ENCODE measurements at regions not wholly inside any gene's neighbourhood (a gene's known extent, or its start where the extent isn't known, plus 50 kb on each side); places are given as distances from the start of the nearest gene placed in this dataset.

DNA sequence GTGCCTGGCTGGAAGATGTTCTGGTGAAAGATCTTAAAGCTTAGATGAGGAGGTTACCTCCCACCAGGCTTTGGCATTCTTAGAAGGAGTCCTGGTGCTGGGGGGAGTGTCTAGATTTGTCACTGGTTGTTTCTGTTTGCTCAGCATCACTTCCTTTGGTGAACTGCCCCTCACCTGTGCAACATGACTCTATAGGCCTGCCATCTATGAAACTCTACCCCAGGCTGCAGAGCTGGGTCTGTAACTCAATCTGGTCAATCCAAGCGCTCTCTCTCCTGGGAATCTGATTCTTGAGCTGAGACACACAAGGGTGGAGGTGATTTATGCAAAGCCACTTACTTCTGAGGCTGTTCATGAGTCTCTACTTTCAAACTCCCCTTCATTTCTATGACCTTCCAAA lies 399.4 kb downstream of the NPIPA7 start:
- H3K4me1 ChIP-seq (ENCODE audit: control insufficient read depth in 1 of 2, extremely low read depth in 1 of 2, insufficient read depth in 2 of 2, low read length in 2 of 2), result no peaks in the 10 kb centered on the region
- no CpG with 5 or more reads among the region's 1 CpG for WGBS (ENCODE audit: insufficient coverage)
- no peak overlapping the region for H3K4me3 Mint-ChIP-seq
- H3K36me3 ChIP-seq (ENCODE audit: control insufficient read depth in 2 of 2, extremely low read depth in 1 of 2, insufficient read depth in 1 of 2, low read length in 1 of 2), result no peaks in the 10 kb centered on the region
- no peaks in the 10 kb centered on the region for H3K4me1 Mint-ChIP-seq
- H3K36me3 Mint-ChIP-seq, result no peaks in the 10 kb centered on the region
- H3K27ac ChIP-seq (ENCODE audit: low read length), result no peak overlapping the region
- H3K9me3 ChIP-seq, result no peaks in the 10 kb centered on the region
- H3K4me3 ChIP-seq (ENCODE audit: control insufficient read depth in 1 of 2, extremely low read depth in 1 of 2, low read length in 1 of 2), result no peak overlapping the region
- H3K9me3 Mint-ChIP-seq, result no peaks in the 10 kb centered on the region
- DNase-seq, result no peak
- ATAC-seq (replicated peaks in 1 of 4), result no peak
- H3K27ac Mint-ChIP-seq, result no peak overlapping the region
- peaks cover 16 to 34% of the 10 kb centered on the region in 2 donors for H3K27me3 Mint-ChIP-seq
- POLR2A ChIA-PET, result no interaction called here
- H3K27me3 ChIP-seq (replicated peaks in 1 of 2; ENCODE audit: control insufficient read depth in 2 of 2, extremely low read depth in 1 of 2, insufficient read depth in 2 of 2, low read length in 1 of 2), result peaks cover 0 to 9% of the 10 kb centered on the region in 2 experiments
- CTCF ChIA-PET, result no interaction called here

DNA sequence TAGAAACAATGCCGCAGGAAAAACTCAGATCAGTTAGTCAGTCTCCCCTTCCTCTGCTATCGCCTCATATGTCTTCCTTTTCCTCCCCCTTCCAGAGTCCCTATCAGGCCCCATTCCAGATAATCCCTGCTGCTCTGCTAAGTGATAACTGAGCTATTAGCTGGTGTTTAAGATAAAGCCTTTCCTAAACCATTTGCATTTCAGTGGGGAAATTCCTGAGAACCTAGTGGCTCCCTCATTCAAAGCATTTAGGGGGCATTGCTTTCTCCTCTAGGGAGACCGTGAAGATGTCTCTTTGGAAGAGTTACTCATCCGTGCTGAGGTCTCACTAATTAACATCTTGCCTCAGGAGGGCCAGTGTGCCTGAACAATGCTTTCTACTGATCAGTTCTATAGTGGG lies 401.6 kb downstream of the NPIPA7 start:
- Histone ChIP-seq H3K9me3 (no peaks in the 10 kb centered on the region), H3K27ac (ENCODE audit: low read length) (no peak overlapping the region), H3K27me3 (replicated peaks in 1 of 2; ENCODE audit: control insufficient read depth in 2 of 2, extremely low read depth in 1 of 2, insufficient read depth in 2 of 2, low read length in 1 of 2) (no peaks in the 10 kb centered on the region), H3K36me3 (ENCODE audit: control insufficient read depth in 2 of 2, extremely low read depth in 1 of 2, insufficient read depth in 1 of 2, low read length in 1 of 2) (no peaks in the 10 kb centered on the region), H3K4me1 (ENCODE audit: control insufficient read depth in 1 of 2, extremely low read depth in 1 of 2, insufficient read depth in 2 of 2, low read length in 2 of 2) (no peaks in the 10 kb centered on the region), H3K4me3 (ENCODE audit: control insufficient read depth in 1 of 2, extremely low read depth in 1 of 2, low read length in 1 of 2) (no peak overlapping the region)
- Mint-ChIP-seq H3K4me3 (no peak overlapping the region), H3K4me1 (no peaks in the 10 kb centered on the region), H3K27ac (no peak overlapping the region), H3K27me3 (peaks cover 9 to 30% of the 10 kb centered on the region in 2 donors), H3K9me3 (no peaks in the 10 kb centered on the region), H3K36me3 (no peaks in the 10 kb centered on the region)
- 33% methylated on average over 1 of the region's 4 CpGs for WGBS (ENCODE audit: insufficient coverage)
- ChIA-PET POLR2A (no interaction called here), CTCF (no interaction called here)
- no peak for ATAC-seq (replicated peaks in 1 of 4)
- no peak for DNase-seq

DNA sequence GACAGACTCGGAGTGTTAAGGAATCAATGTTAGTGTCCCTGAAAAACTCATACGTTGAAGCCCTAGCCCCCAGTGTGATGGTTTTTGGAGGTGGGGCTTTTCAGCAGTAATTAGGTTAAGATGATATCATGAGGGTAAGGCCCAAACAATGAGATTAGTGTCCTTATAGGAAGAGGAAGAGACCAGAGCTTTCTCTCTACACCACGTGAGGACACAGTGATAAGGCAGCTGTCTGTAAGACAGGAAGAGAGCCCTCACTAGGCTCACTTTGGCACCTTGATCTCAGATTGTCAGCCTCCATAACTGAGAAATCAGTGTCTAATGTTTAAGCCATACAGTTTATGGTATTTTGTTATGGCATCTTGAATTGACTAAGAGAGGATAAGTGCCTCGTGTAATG lies 403.2 kb downstream of the NPIPA7 start:
- Histone ChIP-seq H3K36me3 (ENCODE audit: control insufficient read depth in 2 of 2, extremely low read depth in 1 of 2, insufficient read depth in 1 of 2, low read length in 1 of 2) (no peaks in the 10 kb centered on the region), H3K9me3 (no peaks in the 10 kb centered on the region), H3K27ac (ENCODE audit: low read length) (no peak overlapping the region), H3K4me1 (ENCODE audit: control insufficient read depth in 1 of 2, extremely low read depth in 1 of 2, insufficient read depth in 2 of 2, low read length in 2 of 2) (no peaks in the 10 kb centered on the region), H3K27me3 (replicated peaks in 1 of 2; ENCODE audit: control insufficient read depth in 2 of 2, extremely low read depth in 1 of 2, insufficient read depth in 2 of 2, low read length in 1 of 2) (no peaks in the 10 kb centered on the region), H3K4me3 (ENCODE audit: control insufficient read depth in 1 of 2, extremely low read depth in 1 of 2, low read length in 1 of 2) (no peak overlapping the region)
- ChIA-PET CTCF (no interaction called here), POLR2A (no interaction called here)
- H3K4me1 Mint-ChIP-seq, result no peaks in the 10 kb centered on the region
- no peak overlapping the region for H3K4me3 Mint-ChIP-seq
- H3K27ac Mint-ChIP-seq, result no peak overlapping the region
- DNase-seq (no peak), ATAC-seq (replicated peaks in 1 of 4) (no peak)
- H3K9me3 Mint-ChIP-seq, result no peaks in the 10 kb centered on the region
- H3K27me3 Mint-ChIP-seq, result peaks cover 3 to 20% of the 10 kb centered on the region in 2 donors
- H3K36me3 Mint-ChIP-seq, result no peaks in the 10 kb centered on the region
- WGBS (ENCODE audit: insufficient coverage), result 81% methylated on average over 3 of the region's 4 CpGs

DNA sequence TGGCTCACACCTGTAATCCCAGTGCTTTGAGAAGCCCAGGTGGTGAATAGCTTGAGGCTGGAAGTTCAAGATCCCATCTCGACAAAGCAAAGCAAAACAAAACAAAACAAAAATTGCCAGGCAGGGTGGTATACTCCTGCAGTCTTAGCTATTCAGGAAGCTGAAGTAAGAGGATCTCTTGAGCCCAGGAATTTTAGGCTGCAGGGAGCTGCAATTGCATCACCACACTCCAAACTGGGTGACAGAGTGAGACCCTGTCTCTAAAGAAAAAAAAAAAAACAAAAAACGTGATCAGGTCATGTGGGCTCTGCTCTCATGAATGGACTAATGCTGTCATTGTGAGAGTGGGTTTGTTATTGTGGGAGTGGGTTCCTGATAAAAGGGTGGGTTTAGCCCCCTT lies 409.1 kb downstream of the NPIPA7 start:
- Mint-ChIP-seq H3K4me1 (no peaks in the 10 kb centered on the region), H3K4me3 (no peak overlapping the region), H3K27ac (no peak overlapping the region), H3K36me3 (no peaks in the 10 kb centered on the region), H3K9me3 (peaks cover 0 to 9% (median 7%) of the 10 kb centered on the region in 3 donors), H3K27me3 (peaks cover 3 to 7% of the 10 kb centered on the region in 2 donors)
- H3K4me3 ChIP-seq (ENCODE audit: control insufficient read depth in 1 of 2, extremely low read depth in 1 of 2, low read length in 1 of 2), result no peak overlapping the region
- H3K36me3 ChIP-seq (ENCODE audit: control insufficient read depth in 2 of 2, extremely low read depth in 1 of 2, insufficient read depth in 1 of 2, low read length in 1 of 2), result no peaks in the 10 kb centered on the region
- peaks cover 6% of the 10 kb centered on the region for H3K9me3 ChIP-seq
- ChIA-PET POLR2A (no interaction called here), CTCF (no interaction called here)
- H3K27me3 ChIP-seq (replicated peaks in 1 of 2; ENCODE audit: control insufficient read depth in 2 of 2, extremely low read depth in 1 of 2, insufficient read depth in 2 of 2, low read length in 1 of 2), result no peaks in the 10 kb centered on the region
- no peak for ATAC-seq (replicated peaks in 1 of 4)
- no peaks in the 10 kb centered on the region for H3K4me1 ChIP-seq (ENCODE audit: control insufficient read depth in 1 of 2, extremely low read depth in 1 of 2, insufficient read depth in 2 of 2, low read length in 2 of 2)
- no peak for DNase-seq
- WGBS (ENCODE audit: insufficient coverage), result 60% methylated on average over 1 of the region's 2 CpGs
- no peak overlapping the region for H3K27ac ChIP-seq (ENCODE audit: low read length)

DNA sequence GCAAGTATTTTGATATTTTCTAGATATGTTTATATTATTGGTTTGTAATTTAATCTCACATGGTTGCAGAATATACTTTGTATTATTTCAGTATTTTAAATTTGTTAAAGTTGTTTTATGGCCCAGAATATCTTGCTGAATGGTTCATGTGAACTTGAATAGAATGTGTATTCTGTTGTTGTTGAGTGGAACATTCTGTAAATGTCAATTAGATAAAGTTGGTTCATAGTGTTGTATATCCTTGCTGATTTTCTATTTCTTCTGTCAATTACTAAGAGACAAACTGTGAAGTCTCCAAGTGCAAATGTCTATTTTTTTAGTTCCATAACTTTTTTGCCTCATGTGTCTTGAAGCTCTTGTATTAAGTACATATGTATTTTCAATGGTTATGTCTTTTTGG lies 411.7 kb downstream of the NPIPA7 start:
- H3K9me3 Mint-ChIP-seq, result peaks cover 0 to 9% (median 7%) of the 10 kb centered on the region in 3 donors
- ATAC-seq (replicated peaks in 1 of 4), result no peak

DNA sequence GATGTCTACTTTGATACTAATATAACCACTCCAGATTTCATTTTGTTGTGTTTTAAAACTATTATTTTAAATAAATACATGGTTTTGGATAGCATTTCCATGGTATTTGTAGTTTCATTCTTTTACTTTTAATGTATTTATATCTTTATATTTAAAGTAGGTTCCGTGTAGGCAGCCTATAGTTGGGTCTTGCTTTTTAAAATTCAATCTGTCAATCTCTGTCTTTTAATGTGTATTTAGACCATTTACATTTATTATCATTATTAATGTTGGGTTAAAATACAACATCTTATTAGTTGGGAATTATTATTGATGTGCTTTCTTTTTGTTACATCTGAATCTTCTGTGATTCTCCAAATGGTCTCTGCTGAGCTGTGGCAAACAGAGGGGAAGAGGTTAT lies 412.1 kb downstream of the NPIPA7 start:
- Mint-ChIP-seq H3K4me3 (no peak overlapping the region), H3K27me3 (peaks cover 11 to 18% of the 10 kb centered on the region in 2 donors), H3K36me3 (no peaks in the 10 kb centered on the region), H3K27ac (no peak overlapping the region), H3K4me1 (no peaks in the 10 kb centered on the region), H3K9me3 (peaks cover 0 to 9% (median 7%) of the 10 kb centered on the region in 3 donors)
- DNase-seq (no peak), ATAC-seq (replicated peaks in 1 of 4) (no peak)
- no peak overlapping the region for H3K4me3 ChIP-seq (ENCODE audit: control insufficient read depth in 1 of 2, extremely low read depth in 1 of 2, low read length in 1 of 2)
- no peaks in the 10 kb centered on the region for H3K4me1 ChIP-seq (ENCODE audit: control insufficient read depth in 1 of 2, extremely low read depth in 1 of 2, insufficient read depth in 2 of 2, low read length in 2 of 2)
- H3K27ac ChIP-seq (ENCODE audit: low read length), result no peak overlapping the region
- H3K9me3 ChIP-seq, result peaks cover 6% of the 10 kb centered on the region
- H3K27me3 ChIP-seq (replicated peaks in 1 of 2; ENCODE audit: control insufficient read depth in 2 of 2, extremely low read depth in 1 of 2, insufficient read depth in 2 of 2, low read length in 1 of 2), result no peaks in the 10 kb centered on the region
- H3K36me3 ChIP-seq (ENCODE audit: control insufficient read depth in 2 of 2, extremely low read depth in 1 of 2, insufficient read depth in 1 of 2, low read length in 1 of 2), result no peaks in the 10 kb centered on the region
- ChIA-PET CTCF (no interaction called here), POLR2A (no interaction called here)
- WGBS (ENCODE audit: insufficient coverage), result no CpG with 5 or more reads among the region's 1 CpG

More for the DNA sequence above, 411.7 kb downstream of the NPIPA7 start:
- ChIA-PET POLR2A (no interaction called here), CTCF (no interaction called here)
- Histone ChIP-seq H3K27ac (ENCODE audit: low read length) (no peak overlapping the region), H3K36me3 (ENCODE audit: control insufficient read depth in 2 of 2, extremely low read depth in 1 of 2, insufficient read depth in 1 of 2, low read length in 1 of 2) (no peaks in the 10 kb centered on the region), H3K4me3 (ENCODE audit: control insufficient read depth in 1 of 2, extremely low read depth in 1 of 2, low read length in 1 of 2) (no peak overlapping the region), H3K9me3 (peaks cover 6% of the 10 kb centered on the region), H3K4me1 (ENCODE audit: control insufficient read depth in 1 of 2, extremely low read depth in 1 of 2, insufficient read depth in 2 of 2, low read length in 2 of 2) (no peaks in the 10 kb centered on the region), H3K27me3 (replicated peaks in 1 of 2; ENCODE audit: control insufficient read depth in 2 of 2, extremely low read depth in 1 of 2, insufficient read depth in 2 of 2, low read length in 1 of 2) (no peaks in the 10 kb centered on the region)
- Mint-ChIP-seq H3K36me3 (no peaks in the 10 kb centered on the region), H3K27ac (no peak overlapping the region), H3K4me1 (no peaks in the 10 kb centered on the region), H3K4me3 (no peak overlapping the region), H3K27me3 (peaks cover 11 to 13% of the 10 kb centered on the region in 2 donors)
- DNase-seq, result no peak

DNA sequence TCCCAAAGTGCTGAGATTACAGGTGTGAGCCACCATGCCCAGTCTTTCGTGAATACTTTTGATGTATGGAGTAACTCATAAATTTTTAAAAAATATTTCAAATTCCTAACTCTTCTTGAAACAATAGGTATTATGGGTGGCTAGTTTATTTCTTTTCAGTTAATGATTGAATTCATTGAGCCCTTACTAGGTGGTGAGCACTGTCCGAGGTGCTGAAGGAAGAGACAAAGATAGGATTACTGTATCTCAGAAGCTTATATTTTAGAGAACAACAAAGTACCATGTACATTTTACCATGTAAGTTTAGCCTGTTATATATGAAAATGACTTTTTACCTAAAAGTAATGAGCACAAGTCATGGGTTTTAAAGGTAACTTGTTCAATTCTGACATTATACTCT lies 418.3 kb downstream of the NPIPA7 start:
- POLR2A ChIA-PET, result no interaction called here

More for the DNA sequence above, 418.3 kb downstream of the NPIPA7 start:
- H3K4me1 Mint-ChIP-seq, result no peaks in the 10 kb centered on the region
- H3K27ac Mint-ChIP-seq, result no peak overlapping the region
- H3K9me3 Mint-ChIP-seq, result no peaks in the 10 kb centered on the region
- no peak overlapping the region for H3K27ac ChIP-seq (ENCODE audit: low read length)
- peaks cover 13 to 30% of the 10 kb centered on the region in 2 donors for H3K27me3 Mint-ChIP-seq
- no peaks in the 10 kb centered on the region for H3K27me3 ChIP-seq (replicated peaks in 1 of 2; ENCODE audit: control insufficient read depth in 2 of 2, extremely low read depth in 1 of 2, insufficient read depth in 2 of 2, low read length in 1 of 2)
- CTCF ChIA-PET, result no interaction called here
- H3K4me3 Mint-ChIP-seq, result no peak overlapping the region
- no peak overlapping the region for H3K4me3 ChIP-seq (ENCODE audit: control insufficient read depth in 1 of 2, extremely low read depth in 1 of 2, low read length in 1 of 2)
- no peak for ATAC-seq (replicated peaks in 1 of 4)
- H3K36me3 ChIP-seq (ENCODE audit: control insufficient read depth in 2 of 2, extremely low read depth in 1 of 2, insufficient read depth in 1 of 2, low read length in 1 of 2), result no peaks in the 10 kb centered on the region
- H3K9me3 ChIP-seq, result no peaks in the 10 kb centered on the region
- H3K36me3 Mint-ChIP-seq, result no peaks in the 10 kb centered on the region
- no peaks in the 10 kb centered on the region for H3K4me1 ChIP-seq (ENCODE audit: control insufficient read depth in 1 of 2, extremely low read depth in 1 of 2, insufficient read depth in 2 of 2, low read length in 2 of 2)
- no CpG with 5 or more reads among the region's 2 CpGs for WGBS (ENCODE audit: insufficient coverage)
- DNase-seq, result no peak
